Upper lobe of right lung (tissue), 1 donor: ENCODE measurements at regions not wholly inside any gene's neighbourhood (a gene's known extent, or its start where the extent isn't known, plus 50 kb on each side); places are given as distances from the start of the nearest gene placed in this dataset.
"Not testable (repeated sequence)": the region's sequence is repeated elsewhere in the genome, so short reads cannot be mapped to it uniquely, and the experiment has no call there.

Experiments
- ATAC-seq: fragments of 200-7000 bp; cut with Tn5 transposase; one replicate; pipeline ENCODE4 v1.9.1; 2020; ENCODE audit warnings: mild to moderate bottlenecking, moderate library complexity
- DNase-seq: peaks from one replicate; pipeline ENCODE4 v3.0.0-alpha.2; 2020
- H3K27ac ChIP-seq: fragments of 200-600 bp; one replicate; pipeline ENCODE4 v1.8.0; 2022
- H3K27me3 ChIP-seq: fragments of 200-600 bp; one replicate; pipeline ENCODE4 v1.8.0; 2022; ENCODE audit warnings: mild to moderate bottlenecking
- H3K36me3 ChIP-seq: fragments of 200-600 bp; one replicate; pipeline ENCODE4 v1.8.0; 2022
- H3K4me1 ChIP-seq: fragments of 200-600 bp; one replicate; pipeline ENCODE4 v1.8.0; 2022
- H3K4me3 ChIP-seq: fragments of 200-600 bp; one replicate; pipeline ENCODE4 v1.8.0; 2022; ENCODE audit warnings: mild to moderate bottlenecking
- H3K9me3 ChIP-seq: fragments of 200-600 bp; one replicate; pipeline ENCODE4 v1.8.0; 2022
- intact Hi-C: fragments of 100-400 bp; cut with DNase I; formaldehyde crosslinking; loops from one replicate; pipeline ENCODE4 v1.11.0; 2022
- TF ChIP-seq, protein P1 (sequence below): fragments of 200-600 bp; IDR thresholded peaks from one replicate; pipeline ENCODE4 v1.8.0; 2022; ENCODE audit warnings: antibody characterized with exemption
- donor health status: DM: no; HTN: yes; CAD: no; lungs with severe emphysema.

DNA sequence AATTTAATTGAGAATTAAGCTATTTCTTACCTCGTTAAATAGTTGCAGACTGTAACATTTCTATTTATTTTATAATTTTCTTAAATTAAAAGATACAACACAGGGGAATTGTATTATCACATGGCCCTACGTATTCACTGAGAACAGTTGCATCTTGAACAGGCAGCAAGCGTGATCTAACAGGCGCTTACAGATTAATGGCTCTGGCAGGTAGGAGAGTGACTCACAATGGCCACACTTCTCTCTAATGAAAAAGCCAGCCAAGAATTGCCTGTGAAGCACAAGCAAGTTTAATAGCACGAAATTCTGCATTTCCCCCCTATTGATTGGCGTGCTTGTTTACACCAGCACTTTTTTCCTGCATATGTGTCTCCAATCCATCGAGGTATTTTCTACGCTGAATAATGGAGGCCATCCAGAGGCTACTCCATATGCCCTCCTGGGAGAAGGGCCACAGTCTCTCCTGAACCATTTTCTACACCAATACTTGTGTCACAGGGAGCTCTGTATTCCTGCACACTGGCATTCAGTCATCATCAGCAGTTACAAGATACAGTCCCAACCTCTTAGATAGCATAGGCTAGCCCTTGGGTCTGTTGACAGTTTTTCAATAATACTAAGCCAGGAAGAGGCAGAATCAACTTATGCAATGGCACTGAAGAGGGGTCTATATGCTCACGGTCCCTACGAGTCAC lies 150.6 kb upstream of the PLD5 start:
- no peak overlapping the region for H3K27ac ChIP-seq
- intact Hi-C loops, result no loop called here

DNA sequence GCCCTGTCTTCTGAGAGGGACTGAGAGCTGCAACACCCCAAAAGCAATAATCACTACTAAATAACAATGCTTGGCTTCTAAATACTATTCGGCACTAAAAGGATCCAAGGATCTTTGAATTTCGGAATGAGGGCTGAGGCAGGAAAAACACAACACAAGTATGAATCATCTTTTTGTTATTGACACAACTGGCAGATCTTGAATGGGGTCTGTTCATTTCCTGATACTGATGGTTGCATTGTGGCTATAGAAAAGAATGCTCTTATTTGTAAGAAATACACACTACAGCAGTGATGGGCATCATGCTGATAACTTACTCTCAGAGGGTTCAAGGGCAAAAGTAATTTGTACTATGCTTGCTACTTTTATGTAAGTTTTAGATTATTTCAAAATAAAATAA lies 149.2 kb upstream of the PLD5 start:
- H3K9me3 ChIP-seq, result no peaks in the 10 kb centered on the region
- H3K36me3 ChIP-seq, result no peaks in the 10 kb centered on the region
- H3K4me3 ChIP-seq, result no peak overlapping the region
- intact Hi-C loops, result no loop called here
- H3K27ac ChIP-seq, result no peak overlapping the region
- DNase-seq, result no peak
- no peak for ATAC-seq
- no peaks in the 10 kb centered on the region for H3K4me1 ChIP-seq
- TF ChIP-seq, protein P1, sequence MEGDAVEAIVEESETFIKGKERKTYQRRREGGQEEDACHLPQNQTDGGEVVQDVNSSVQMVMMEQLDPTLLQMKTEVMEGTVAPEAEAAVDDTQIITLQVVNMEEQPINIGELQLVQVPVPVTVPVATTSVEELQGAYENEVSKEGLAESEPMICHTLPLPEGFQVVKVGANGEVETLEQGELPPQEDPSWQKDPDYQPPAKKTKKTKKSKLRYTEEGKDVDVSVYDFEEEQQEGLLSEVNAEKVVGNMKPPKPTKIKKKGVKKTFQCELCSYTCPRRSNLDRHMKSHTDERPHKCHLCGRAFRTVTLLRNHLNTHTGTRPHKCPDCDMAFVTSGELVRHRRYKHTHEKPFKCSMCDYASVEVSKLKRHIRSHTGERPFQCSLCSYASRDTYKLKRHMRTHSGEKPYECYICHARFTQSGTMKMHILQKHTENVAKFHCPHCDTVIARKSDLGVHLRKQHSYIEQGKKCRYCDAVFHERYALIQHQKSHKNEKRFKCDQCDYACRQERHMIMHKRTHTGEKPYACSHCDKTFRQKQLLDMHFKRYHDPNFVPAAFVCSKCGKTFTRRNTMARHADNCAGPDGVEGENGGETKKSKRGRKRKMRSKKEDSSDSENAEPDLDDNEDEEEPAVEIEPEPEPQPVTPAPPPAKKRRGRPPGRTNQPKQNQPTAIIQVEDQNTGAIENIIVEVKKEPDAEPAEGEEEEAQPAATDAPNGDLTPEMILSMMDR, result no peak
- no peaks in the 10 kb centered on the region for H3K27me3 ChIP-seq

More for the DNA sequence above, 150.6 kb upstream of the PLD5 start:
- no peaks in the 10 kb centered on the region for H3K27me3 ChIP-seq
- DNase-seq (no peak), ATAC-seq (no peak)
- no peaks in the 10 kb centered on the region for H3K4me1 ChIP-seq
- H3K4me3 ChIP-seq, result no peak overlapping the region
- H3K9me3 ChIP-seq, result no peaks in the 10 kb centered on the region
- TF ChIP-seq, protein P1, result no peak
- no peaks in the 10 kb centered on the region for H3K36me3 ChIP-seq

DNA sequence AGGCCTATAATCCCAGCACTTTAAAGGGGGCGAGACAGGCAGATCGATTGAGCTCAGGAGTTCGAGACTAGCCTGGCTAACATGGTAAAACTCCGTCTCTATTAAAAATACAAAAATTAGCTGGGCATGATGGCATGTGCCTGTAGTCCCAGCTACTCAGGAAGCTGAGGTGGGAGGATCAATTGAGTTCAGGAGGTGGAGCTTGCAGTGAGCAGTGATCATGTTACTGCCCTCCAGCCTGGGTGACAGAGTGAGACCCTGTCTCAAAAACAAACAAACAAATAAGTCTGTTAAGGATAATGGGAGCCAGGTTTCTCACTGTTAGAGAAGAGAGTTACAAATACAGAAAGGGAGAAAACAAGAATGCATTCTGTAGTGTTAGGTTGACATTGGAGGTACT lies 148.7 kb upstream of the PLD5 start:
- ATAC-seq, intact Hi-C loops, DNase-seq: not testable (repeated sequence)

DNA sequence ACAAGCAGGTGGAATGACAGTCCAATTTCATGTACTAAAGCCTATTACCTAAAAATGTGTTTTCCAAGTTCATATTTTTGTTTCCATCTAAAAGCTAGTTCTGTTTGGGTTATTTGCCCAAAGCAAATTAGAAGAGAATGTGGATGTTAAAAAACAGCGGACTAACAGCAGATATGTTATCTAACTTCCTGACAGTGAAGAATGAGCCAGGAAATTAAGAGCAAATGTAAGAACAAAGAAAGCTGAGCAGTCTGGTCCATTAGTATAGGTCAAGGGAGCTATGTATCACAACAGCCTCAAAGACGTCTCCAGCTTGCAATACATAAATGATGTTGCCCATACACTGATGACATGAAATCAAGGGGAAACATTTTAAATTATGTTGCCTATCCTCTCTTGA lies 145.5 kb upstream of the PLD5 start:
- no peaks in the 10 kb centered on the region for H3K9me3 ChIP-seq
- H3K36me3 ChIP-seq, result no peaks in the 10 kb centered on the region
- no peaks in the 10 kb centered on the region for H3K4me1 ChIP-seq
- intact Hi-C loops, result no loop called here
- DNase-seq (no peak), ATAC-seq (no peak)
- H3K4me3 ChIP-seq, result no peak overlapping the region
- no peaks in the 10 kb centered on the region for H3K27me3 ChIP-seq
- H3K27ac ChIP-seq, result no peak overlapping the region
- TF ChIP-seq, protein P1, result no peak

More for the DNA sequence above, 148.7 kb upstream of the PLD5 start:
- not testable (repeated sequence) for H3K36me3 ChIP-seq, H3K4me3 ChIP-seq, H3K4me1 ChIP-seq, H3K27ac ChIP-seq, H3K9me3 ChIP-seq, H3K27me3 ChIP-seq

DNA sequence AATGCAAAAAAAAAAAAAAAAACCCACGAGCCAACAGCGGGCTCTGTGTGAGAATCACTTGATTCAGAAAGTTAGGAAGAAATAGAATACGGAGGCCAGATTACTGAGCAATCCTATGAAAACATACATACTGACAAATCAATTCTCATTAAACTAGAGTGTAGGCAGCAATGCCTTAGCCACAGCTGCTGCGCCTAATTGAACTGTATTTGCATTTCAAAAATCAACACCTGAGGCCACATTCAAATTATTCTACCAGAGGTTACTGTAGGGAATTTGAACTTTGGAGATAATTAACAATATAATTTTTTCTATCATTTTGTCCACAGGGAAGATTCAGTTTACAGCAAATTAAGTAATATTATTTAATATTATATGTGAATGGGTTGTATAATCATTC lies 138.4 kb upstream of the PLD5 start:
- Histone ChIP-seq H3K4me3 (no peak overlapping the region), H3K27ac (no peak overlapping the region), H3K27me3 (no peaks in the 10 kb centered on the region), H3K9me3 (no peaks in the 10 kb centered on the region), H3K4me1 (no peaks in the 10 kb centered on the region), H3K36me3 (no peaks in the 10 kb centered on the region)
- TF ChIP-seq, protein P1, result no peak
- DNase-seq, result no peak
- no peak for ATAC-seq
- intact Hi-C loops, result no loop called here

DNA sequence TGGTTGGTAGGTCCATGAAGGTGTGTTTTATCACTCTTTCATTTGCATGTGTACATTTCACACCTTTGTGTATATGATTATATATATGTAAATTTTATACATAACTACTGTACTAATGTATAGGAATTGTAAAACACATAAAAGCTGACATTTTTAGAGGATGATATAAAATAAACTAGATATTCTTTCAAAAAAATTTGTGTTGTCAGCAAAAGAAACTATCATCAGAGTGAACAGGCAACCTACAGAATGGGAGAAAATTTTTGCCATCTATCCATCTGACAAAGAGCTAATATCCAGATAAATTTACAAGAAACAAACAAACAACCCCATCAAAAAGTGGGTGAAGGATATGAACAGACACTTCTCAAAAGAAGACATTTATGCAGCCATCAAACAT lies 129.3 kb upstream of the PLD5 start:
- ATAC-seq, H3K36me3 ChIP-seq, H3K27ac ChIP-seq, H3K9me3 ChIP-seq, DNase-seq, H3K4me1 ChIP-seq, intact Hi-C loops, H3K27me3 ChIP-seq, H3K4me3 ChIP-seq: not testable (repeated sequence)

DNA sequence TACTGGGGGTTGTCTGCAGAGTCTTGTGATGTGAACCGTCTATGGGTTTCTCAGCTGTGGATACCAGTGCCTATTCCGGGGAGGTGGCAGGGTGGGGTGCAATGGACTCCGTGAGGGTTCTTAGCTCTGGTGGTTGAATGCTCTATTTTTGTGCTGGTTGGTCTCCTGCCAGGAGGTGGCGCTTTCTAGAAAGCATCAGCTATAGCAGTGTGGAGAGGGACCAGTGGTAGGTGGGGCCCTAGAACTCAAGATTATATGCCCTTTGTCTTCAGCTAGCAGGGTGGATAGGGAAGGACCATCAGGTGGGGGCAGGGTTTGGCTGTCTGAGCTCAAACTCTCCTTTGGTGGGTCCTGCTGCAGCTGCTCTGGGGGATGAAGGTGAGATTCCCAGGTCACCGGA lies 127.3 kb upstream of the PLD5 start:
- DNase-seq (no peak), ATAC-seq (no peak)
- intact Hi-C loops, result no loop called here
- Histone ChIP-seq H3K9me3 (no peaks in the 10 kb centered on the region), H3K4me3 (no peak overlapping the region), H3K4me1 (no peaks in the 10 kb centered on the region), H3K27me3 (no peaks in the 10 kb centered on the region), H3K27ac (no peak overlapping the region), H3K36me3 (no peaks in the 10 kb centered on the region)
- TF ChIP-seq, protein P1, result no peak
